Nephron (organoid): ENCODE measurements at regions not wholly inside any gene's neighbourhood (a gene's known extent, or its start where the extent isn't known, plus 50 kb on each side); places are given as distances from the start of the nearest gene placed in this dataset.

Source experiments
- H3K27ac Mint-ChIP-seq, 3 experiments: 2 replicates each; pipeline ENCODE4 v1.8.0; 2020; ENCODE audit warnings: mixed read lengths in 3 of 3, mild to moderate bottlenecking in 2 of 3, moderate library complexity in 1 of 3
- H3K27me3 Mint-ChIP-seq: 2 replicates; pipeline ENCODE4 v1.8.0; 2021; ENCODE audit warnings: low read depth, mild to moderate bottlenecking, moderate library complexity, mixed read lengths
- H3K36me3 Mint-ChIP-seq: 2 replicates; pipeline ENCODE4 v1.8.0; 2020; ENCODE audit warnings: low read depth, mixed read lengths
- H3K4me1 Mint-ChIP-seq: 2 replicates; pipeline ENCODE4 v1.8.0; 2020; ENCODE audit warnings: mixed read lengths
- H3K4me3 Mint-ChIP-seq, 3 experiments: 2 replicates each; pipeline ENCODE4 v1.8.0; 2020; ENCODE audit warnings: mild to moderate bottlenecking in 3 of 3, mixed read lengths in 3 of 3, moderate library complexity in 2 of 3
- H3K9me3 Mint-ChIP-seq: 2 replicates; pipeline ENCODE4 v1.8.0; 2020; ENCODE audit warnings: mixed read lengths
- CTCF ChIP-seq, 3 experiments: fragments of 200-600 bp; sonication (generic); IDR thresholded peaks; one replicate each; pipeline ENCODE4 v1.5.0; 2021; ENCODE audit warnings: antibody characterized with exemption in 3 of 3; ENCODE audit not compliant: unreplicated experiment in 3 of 3

- Mint-ChIP-seq H3K36me3 (peaks cover 6% of the 10 kb centered on the region), H3K27me3 (peaks cover 3% of the 10 kb centered on the region), H3K4me1 (no peaks in the 10 kb centered on the region), H3K27ac (peak overlapping the region in 1 of 3 experiments; percentile 95), H3K9me3 (peaks cover 7% of the 10 kb centered on the region), H3K4me3 (no peak overlapping the region)
- TF ChIP-seq CTCF (IDR thresholded peaks at IDR 0.05; ENCODE audit: unreplicated experiment in 3 of 3): no peak
Measured at GRCh38 chr4:23741681-23742191, 148.1 kb downstream of the PPARGC1A start.

DNA sequence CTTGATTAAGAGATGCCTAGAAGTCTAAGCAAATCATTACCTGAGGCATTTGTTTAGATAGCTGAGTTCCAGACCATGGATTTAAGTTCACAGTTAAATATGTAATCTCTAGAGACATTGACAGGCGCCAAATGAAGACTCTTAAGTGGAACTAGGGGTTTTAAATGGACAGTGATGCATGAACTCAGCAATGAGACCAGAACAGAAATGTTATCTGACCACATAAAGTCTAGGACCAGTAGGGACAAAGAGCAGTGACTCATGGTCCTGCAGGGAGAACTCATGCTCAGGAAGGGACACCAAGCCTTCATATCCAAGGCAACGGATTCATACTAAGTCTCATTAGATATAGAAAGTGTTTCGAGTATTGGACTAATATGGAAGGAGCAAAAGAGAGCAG lies 152.3 kb downstream of the PPARGC1A start:
- TF ChIP-seq CTCF (IDR thresholded peaks at IDR 0.05; ENCODE audit: unreplicated experiment in 3 of 3): no peak

DNA sequence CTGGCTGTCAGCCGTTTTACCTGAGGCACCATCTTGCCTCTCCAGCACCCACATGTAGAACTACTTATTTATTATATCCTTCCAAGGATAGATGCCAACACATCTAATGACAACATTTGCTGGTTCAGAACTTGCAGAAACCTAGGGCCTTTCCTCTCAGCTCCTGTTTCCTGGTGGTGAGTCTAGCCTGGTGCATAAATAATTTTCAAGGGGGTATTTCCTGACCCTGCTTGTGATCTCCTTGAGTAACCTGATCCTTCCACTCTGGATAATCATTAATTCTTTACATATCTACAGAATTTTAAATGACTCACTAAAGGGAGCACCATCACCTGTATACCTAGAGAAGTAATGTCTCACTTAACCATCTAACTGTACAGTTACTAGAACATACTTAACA lies 153.4 kb downstream of the PPARGC1A start:
- H3K4me1 Mint-ChIP-seq: peaks cover 4% of the 10 kb centered on the region
- no peaks in the 10 kb centered on the region for H3K9me3 Mint-ChIP-seq
- no peaks in the 10 kb centered on the region for H3K36me3 Mint-ChIP-seq
- no peak for TF ChIP-seq CTCF (IDR thresholded peaks at IDR 0.05; ENCODE audit: unreplicated experiment in 3 of 3)
- H3K27me3 Mint-ChIP-seq: peaks cover 3% of the 10 kb centered on the region
- peak overlapping the region; percentile 31 to 97 (median 40) for H3K27ac Mint-ChIP-seq
- peak overlapping the region in 1 of 3 experiments; percentile 22 for H3K4me3 Mint-ChIP-seq

More for the DNA sequence above, 152.3 kb downstream of the PPARGC1A start:
- H3K27ac Mint-ChIP-seq: peak overlapping the region; percentile 63 to 90 (median 89)
- H3K4me3 Mint-ChIP-seq: no peak overlapping the region
- H3K4me1 Mint-ChIP-seq: peaks cover 4% of the 10 kb centered on the region
- H3K36me3 Mint-ChIP-seq: no peaks in the 10 kb centered on the region
- peaks cover 3% of the 10 kb centered on the region for H3K27me3 Mint-ChIP-seq
- H3K9me3 Mint-ChIP-seq: no peaks in the 10 kb centered on the region

- H3K4me1 Mint-ChIP-seq: peaks cover 4% of the 10 kb centered on the region
- no peaks in the 10 kb centered on the region for H3K9me3 Mint-ChIP-seq
- H3K36me3 Mint-ChIP-seq: no peaks in the 10 kb centered on the region
- peak overlapping the region in 1 of 3 experiments; percentile 31 for H3K4me3 Mint-ChIP-seq
- no peak for TF ChIP-seq CTCF (IDR thresholded peaks at IDR 0.05; ENCODE audit: unreplicated experiment in 3 of 3)
- H3K27ac Mint-ChIP-seq: peak overlapping the region; percentile 85 to 99 (median 94)
- H3K27me3 Mint-ChIP-seq: no peaks in the 10 kb centered on the region
Measured at GRCh38 chr4:23734000-23734399, 155.8 kb downstream of the PPARGC1A start.

DNA sequence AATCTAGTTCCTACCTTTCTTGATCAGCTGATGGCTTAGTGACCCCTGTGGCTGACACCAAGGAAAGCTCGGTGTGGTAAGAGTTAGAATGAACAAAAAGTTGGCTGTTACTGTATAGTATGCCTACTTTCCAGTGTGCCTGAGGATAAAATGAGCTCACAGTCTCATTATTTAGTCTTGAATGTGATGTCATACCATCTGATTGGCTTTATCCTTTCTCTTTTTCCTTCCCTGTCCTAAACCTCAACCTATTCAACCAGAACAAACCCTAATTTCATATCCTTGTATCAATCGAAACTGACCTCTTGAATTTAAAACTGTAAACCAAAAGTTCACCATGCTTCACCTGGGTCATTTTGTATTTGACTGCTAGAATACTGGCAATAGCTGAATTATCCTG lies 156.4 kb downstream of the PPARGC1A start:
- Mint-ChIP-seq H3K27me3 (no peaks in the 10 kb centered on the region), H3K4me3 (no peak overlapping the region), H3K36me3 (no peaks in the 10 kb centered on the region), H3K27ac (peak overlapping the region; percentile 85 to 99 (median 94)), H3K9me3 (no peaks in the 10 kb centered on the region), H3K4me1 (peaks cover 4% of the 10 kb centered on the region)
- no peak for TF ChIP-seq CTCF (IDR thresholded peaks at IDR 0.05; ENCODE audit: unreplicated experiment in 3 of 3)

DNA sequence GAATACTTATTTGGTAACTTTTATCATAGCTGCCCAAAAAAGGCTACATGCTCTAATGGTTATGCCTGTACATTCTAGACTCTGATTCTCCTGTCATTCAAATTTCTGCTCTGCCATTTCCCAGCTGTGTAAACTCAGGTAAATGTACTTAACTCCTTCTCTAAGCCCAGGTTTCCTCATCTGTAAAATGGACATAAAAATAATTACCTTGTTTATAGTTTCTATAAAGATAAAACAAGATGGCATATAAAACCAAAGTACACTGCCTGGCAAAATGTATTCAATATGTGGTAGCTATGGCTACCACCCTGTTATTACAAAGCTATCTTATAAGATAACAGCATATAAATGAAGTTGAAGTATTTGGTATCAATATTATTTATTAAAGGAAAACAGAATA lies 158.8 kb downstream of the PPARGC1A start:
- peaks cover 4% of the 10 kb centered on the region for H3K4me1 Mint-ChIP-seq
- no peak overlapping the region for H3K27ac Mint-ChIP-seq
- H3K27me3 Mint-ChIP-seq: no peaks in the 10 kb centered on the region
- no peak for TF ChIP-seq CTCF (IDR thresholded peaks at IDR 0.05; ENCODE audit: unreplicated experiment in 3 of 3)
- no peaks in the 10 kb centered on the region for H3K36me3 Mint-ChIP-seq
- H3K4me3 Mint-ChIP-seq: no peak overlapping the region
- H3K9me3 Mint-ChIP-seq: no peaks in the 10 kb centered on the region
